Common myeloid progenitor, CD34-positive (primary cell): ENCODE measurements at regions not wholly inside any gene's neighbourhood (a gene's known extent, or its start where the extent isn't known, plus 50 kb on each side); places are given as distances from the start of the nearest gene placed in this dataset.
"Not testable (repeated sequence)": the region's sequence is repeated elsewhere in the genome, so short reads cannot be mapped to it uniquely, and the experiment has no call there.

Source experiments
- CTCF ChIA-PET: fragments of 350-600 bp; sonication (Branson Sonifier 250); formaldehyde crosslinking; loops from one replicate; lab custom pipeline; 2021; ENCODE audit warnings: antibody characterized with exemption; lab: Charles Lee
- POLR2A ChIA-PET: fragments of 350-600 bp; sonication (Branson Sonifier 250); formaldehyde crosslinking; loops from one replicate; lab custom pipeline; 2021; ENCODE audit warnings: antibody characterized with exemption; lab: Charles Lee
- DNase-seq, 3 donors: peaks; one replicate each; pipeline versions ENCODE4 v3.0.0 to v3.0.0-alpha.2; 2013
- H3K27ac ChIP-seq, 2 experiments: 1 replicate in 1 of 2; 2 replicates in 1 of 2; pipeline ENCODE4 v1.7.0; 2013; ENCODE audit warnings: inconsistent platforms in 2 of 2, low read length in 2 of 2, mild to moderate bottlenecking in 2 of 2, low read depth in 1 of 2, moderate library complexity in 1 of 2; ENCODE audit not compliant: severe bottlenecking in 2 of 2, insufficient read depth in 1 of 2, poor library complexity in 1 of 2
- H3K27me3 ChIP-seq, 5 experiments: replicated peaks in 2 of 5; 1 replicate in 3 of 5; 2 replicates in 2 of 5; pipeline versions ENCODE4 v1.6.1 to v1.7.0; 2013; ENCODE audit warnings: low read length in 4 of 5, mild to moderate bottlenecking in 2 of 5, moderate library complexity in 2 of 5, inconsistent platforms in 1 of 5; ENCODE audit not compliant: insufficient read depth in 5 of 5, control insufficient read depth in 4 of 5
- H3K36me3 ChIP-seq, 4 experiments: 1 replicate in 2 of 4; 2 replicates in 2 of 4; pipeline versions ENCODE4 v1.6.1 to v1.7.0; 2013; ENCODE audit warnings: low read length in 3 of 4, control low read depth in 1 of 4, mild to moderate bottlenecking in 1 of 4; ENCODE audit not compliant: control insufficient read depth in 4 of 4, insufficient read depth in 4 of 4
- H3K4me1 ChIP-seq, 4 experiments: 1 replicate in 3 of 4; 2 replicates in 1 of 4; pipeline versions ENCODE4 v1.6.1 to v1.7.1; 2013; ENCODE audit warnings: low read length in 3 of 4, mild to moderate bottlenecking in 3 of 4, control low read depth in 1 of 4, inconsistent platforms in 1 of 4, moderate library complexity in 1 of 4; ENCODE audit not compliant: control insufficient read depth in 4 of 4, insufficient read depth in 4 of 4; ENCODE audit errors: control extremely low read depth in 1 of 4
- H3K4me3 ChIP-seq, 7 experiments: 1 replicate in 4 of 7; 2 replicates in 3 of 7; pipeline versions ENCODE4 v1.5.1 to v1.7.0; 2013; ENCODE audit warnings: mild to moderate bottlenecking in 7 of 7, low read length in 6 of 7, moderate library complexity in 6 of 7, inconsistent platforms in 2 of 7, low read depth in 2 of 7, control low read depth in 1 of 7; ENCODE audit not compliant: insufficient read depth in 4 of 7, control insufficient read depth in 1 of 7; ENCODE audit errors: extremely low read depth in 1 of 7
- H3K9me3 ChIP-seq, 5 experiments: 1 replicate in 4 of 5; 2 replicates in 1 of 5; pipeline versions ENCODE4 v1.6.1 to v1.7.1; 2013; ENCODE audit warnings: low read length in 4 of 5, mild to moderate bottlenecking in 2 of 5, inconsistent platforms in 1 of 5, low read depth in 1 of 5, moderate library complexity in 1 of 5; ENCODE audit not compliant: control insufficient read depth in 4 of 5, insufficient read depth in 2 of 5; ENCODE audit errors: control extremely low read depth in 1 of 5
- WGBS: methylation state at CpG from one replicate; pipeline ENCODE4 v1.1.5; 2013; ENCODE audit not compliant: insufficient coverage; 5-methylcytosine and 5-hydroxymethylcytosine counted together

DNA sequence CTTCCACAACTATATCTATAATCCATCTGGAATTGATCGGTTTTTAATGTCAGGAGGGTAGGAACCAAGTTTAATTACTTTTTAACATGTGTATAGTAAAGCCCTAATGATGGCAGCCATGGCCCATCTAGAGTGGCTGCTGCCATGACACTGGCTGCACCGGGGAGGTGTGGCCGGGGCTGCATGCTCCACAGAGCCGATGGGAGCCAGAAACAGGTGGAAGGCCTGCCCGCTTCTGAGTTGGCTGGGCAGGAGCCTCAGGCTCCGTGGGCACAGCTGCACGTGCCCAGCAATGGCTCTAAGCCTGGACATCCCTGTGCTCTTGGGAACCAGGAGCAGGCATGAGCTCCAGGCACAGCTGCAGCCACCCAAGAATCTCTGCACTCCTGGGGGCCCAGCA, 73.0 kb downstream of the GBP6 start:
- WGBS: 96% methylated on average over 5 of the region's 7 CpGs
- H3K9me3 ChIP-seq: peaks cover 0 to 33% (median 16%) of the 10 kb centered on the region in 5 experiments
- no peaks in the 10 kb centered on the region for H3K27me3 ChIP-seq
- no peaks in the 10 kb centered on the region for H3K36me3 ChIP-seq
- no peak for DNase-seq
- H3K4me1 ChIP-seq: peaks cover 0 to 2% (median 0%) of the 10 kb centered on the region in 4 experiments
- POLR2A ChIA-PET: no interaction called here
- no peak overlapping the region for H3K27ac ChIP-seq
- CTCF ChIA-PET: no interaction called here
- no peak overlapping the region for H3K4me3 ChIP-seq

- H3K4me3 ChIP-seq, H3K36me3 ChIP-seq, CTCF ChIA-PET, POLR2A ChIA-PET, H3K27ac ChIP-seq, H3K27me3 ChIP-seq, H3K4me1 ChIP-seq: not testable (repeated sequence)
- DNase-seq: peak in 2 of 3 donors; percentile 5 to 15
- WGBS: 92% methylated on average over 3 of the region's 5 CpGs
- H3K9me3 ChIP-seq: peaks cover 0 to 34% (median 17%) of the 10 kb centered on the region in 5 experiments
Observed at GRCh38 chr1:89438301-89438700, 74.4 kb downstream of the GBP6 start.

- ChIA-PET POLR2A (no interaction called here), CTCF (interaction anchor here (1.4 kb wide), 1 partner anchor 16 kb away, joined by 3 read pairs; no protein-coding TSS in a partner anchor)
- DNase-seq: no peak
- H3K4me3 ChIP-seq: no peak overlapping the region
- WGBS: 100% methylated on average over 2 of the region's 2 CpGs
- H3K27me3 ChIP-seq: no peaks in the 10 kb centered on the region
- H3K36me3 ChIP-seq: no peaks in the 10 kb centered on the region
- H3K9me3 ChIP-seq: peaks cover 0 to 34% (median 17%) of the 10 kb centered on the region in 5 experiments
- no peak overlapping the region for H3K27ac ChIP-seq
- H3K4me1 ChIP-seq: no peaks in the 10 kb centered on the region
Observed at GRCh38 chr1:89440911-89441310, 77.1 kb downstream of the GBP6 start.

GRCh38 chr1:89444791-89445190, 79.8 kb upstream of the LRRC8B start:
- DNase-seq: no peak
- Histone ChIP-seq H3K4me3 (no peak overlapping the region), H3K27me3 (peaks cover 0 to 4% (median 0%) of the 10 kb centered on the region in 5 experiments), H3K9me3 (peaks cover 0 to 12% (median 2%) of the 10 kb centered on the region in 5 experiments), H3K4me1 (no peaks in the 10 kb centered on the region), H3K27ac (no peak overlapping the region), H3K36me3 (no peaks in the 10 kb centered on the region)
- POLR2A ChIA-PET: no interaction called here
- CTCF ChIA-PET: no interaction called here

- CTCF ChIA-PET: interaction anchor here (1.3 to 1.6 kb wide), 2 partner anchors 89 to 92 kb away, joined by 3 to 6 read pairs; no protein-coding TSS in a partner anchor
Observed at GRCh38 chr1:89451011-89451410, 73.6 kb upstream of the LRRC8B start.

GRCh38 chr1:89453123-89453972, 71.3 kb upstream of the LRRC8B start:
- 99% methylated on average over 6 of the region's 9 CpGs for WGBS
- DNase-seq: no peak
- H3K27ac ChIP-seq: no peak overlapping the region
- no peaks in the 10 kb centered on the region for H3K36me3 ChIP-seq
- peaks cover 0 to 19% (median 11%) of the 10 kb centered on the region in 5 experiments for H3K27me3 ChIP-seq
- H3K4me1 ChIP-seq: no peaks in the 10 kb centered on the region
- CTCF ChIA-PET: interaction anchor here (0.9 to 2.2 kb wide), 14 partner anchors 17 to 483 kb away, joined by 3 to 20 read pairs (median 4); no protein-coding TSS in a partner anchor
- no peak overlapping the region for H3K4me3 ChIP-seq
- no peaks in the 10 kb centered on the region for H3K9me3 ChIP-seq
- POLR2A ChIA-PET: interaction anchor here (0.6 kb wide), 1 partner anchor 78 kb away, joined by 3 read pairs; no protein-coding TSS in a partner anchor

More at GRCh38 chr1:89451011-89451410, 73.6 kb upstream of the LRRC8B start:
- Histone ChIP-seq H3K9me3 (peaks cover 0 to 2% (median 0%) of the 10 kb centered on the region in 5 experiments), H3K27me3 (peaks cover 0 to 9% (median 6%) of the 10 kb centered on the region in 5 experiments), H3K36me3 (no peaks in the 10 kb centered on the region), H3K27ac (no peak overlapping the region), H3K4me3 (no peak overlapping the region), H3K4me1 (no peaks in the 10 kb centered on the region)
- WGBS: 100% methylated on average over 1 of the region's 2 CpGs
- DNase-seq: no peak
- POLR2A ChIA-PET: no interaction called here
